OCI-LY3 (cell line): ENCODE measurements at regions not wholly inside any gene's neighbourhood (a gene's known extent, or its start where the extent isn't known, plus 50 kb on each side); places are given as distances from the start of the nearest gene placed in this dataset.
"Not testable (repeated sequence)": the region's sequence is repeated elsewhere in the genome, so short reads cannot be mapped to it uniquely, and the experiment has no call there.

Experiments
- H2AFZ ChIP-seq: fragments of 200-600, 300-600 bp; shearing (Covaris generic); 2 replicates; pipeline ENCODE4 v1.6.0; 2014; ENCODE audit warnings: antibody characterized with exemption, low read depth, low read length
- H3K27ac ChIP-seq: fragments of 200-600, 300-600 bp; sonication (generic); 2 replicates; pipeline ENCODE4 v1.5.1; 2014; ENCODE audit warnings: mild to moderate bottlenecking, low read length, moderate library complexity, mixed read lengths
- H3K27me3 ChIP-seq: fragments of 200-600, 300-600 bp; sonication (generic); 2 replicates; pipeline ENCODE4 v1.6.1; 2014; ENCODE audit warnings: low read depth, low read length, mixed read lengths
- H3K36me3 ChIP-seq: fragments of 200-600, 300-600 bp; sonication (generic); replicated peaks from 2 replicates; pipeline ENCODE3; 2014; ENCODE audit warnings: low read depth, low read length, mixed read lengths
- H3K4me1 ChIP-seq: fragments of 300-600, 200-600 bp; sonication (generic); 2 replicates; pipeline ENCODE4 v1.6.1; 2014; ENCODE audit warnings: low read length, mixed read lengths
- H3K4me2 ChIP-seq: fragments of 200-600, 300-600 bp; sonication (generic); 2 replicates; pipeline ENCODE4 v1.6.1; 2014; ENCODE audit warnings: low read length, mixed read lengths
- H3K4me3 ChIP-seq: fragments of 300-600, 200-600 bp; sonication (generic); 2 replicates; pipeline ENCODE4 v1.5.1; 2014; ENCODE audit warnings: antibody characterized with exemption, mild to moderate bottlenecking, low read length, moderate library complexity
- H3K79me2 ChIP-seq: fragments of 300-600, 200-600 bp; shearing (Covaris generic); 2 replicates; pipeline ENCODE4 v1.6.1; 2014; ENCODE audit warnings: mild to moderate bottlenecking, low read length, mixed read lengths
- H3K9ac ChIP-seq: fragments of 300-600, 200-600 bp; shearing (Covaris generic); 2 replicates; pipeline ENCODE4 v1.6.0; 2014; ENCODE audit warnings: mild to moderate bottlenecking, low read length, moderate library complexity
- H3K9me3 ChIP-seq: fragments of 200-600, 300-600 bp; shearing (Covaris generic); 2 replicates; pipeline ENCODE4 v1.6.1; 2014; ENCODE audit warnings: low read length, mixed read lengths; ENCODE audit not compliant: insufficient read depth
- H4K20me1 ChIP-seq: fragments of 200-600, 300-600 bp; sonication (generic); 2 replicates; pipeline ENCODE4 v1.6.1; 2016; ENCODE audit warnings: low read length, mixed read lengths; ENCODE audit not compliant: insufficient read depth
- CTCF ChIP-seq: fragments of 200-600, 300-600 bp; sonication (generic); IDR thresholded peaks from 2 replicates; pipeline ENCODE4 v1.5.1; 2014; ENCODE audit warnings: antibody characterized with exemption, low read length, low read depth
- EZH2phosphoT487 ChIP-seq: fragments of 200-600 bp; shearing (Covaris generic); IDR thresholded peaks from 2 replicates; pipeline ENCODE4 v1.6.1; 2018; ENCODE audit warnings: antibody characterized with exemption, mixed run types, low read depth

DNA sequence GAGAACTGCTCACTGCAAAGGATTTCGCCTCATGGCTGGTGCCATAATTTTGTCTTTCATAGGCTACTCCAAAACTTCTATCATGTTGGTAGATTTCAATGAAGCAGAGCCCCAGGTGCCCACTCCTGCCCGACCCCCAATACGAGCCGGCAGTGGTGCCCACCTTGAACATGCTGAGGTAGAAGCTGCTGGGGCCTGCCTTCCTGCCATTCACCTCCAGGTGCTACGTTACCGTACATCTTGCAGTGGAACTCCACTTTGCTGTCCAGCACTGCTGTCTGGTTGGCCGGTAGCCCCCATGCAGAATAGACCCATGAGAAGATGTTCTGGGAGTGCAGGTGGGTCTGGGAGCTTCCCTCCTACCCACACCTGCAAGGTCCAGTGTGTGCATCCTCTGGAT is 502.8 kb upstream of the TBL1XR1 start:
- no peak overlapping the region for H2AFZ ChIP-seq

GRCh38 chr3:177703788-177704187 is 506.5 kb upstream of the TBL1XR1 start:
- Histone ChIP-seq H3K9me3 (no peaks in the 10 kb centered on the region), H2AFZ (no peak overlapping the region), H3K27me3 (no peaks in the 10 kb centered on the region), H3K36me3 (no peaks in the 10 kb centered on the region), H3K4me3 (no peak overlapping the region), H3K4me2 (no peak overlapping the region), H3K79me2 (no peaks in the 10 kb centered on the region), H3K9ac (no peak overlapping the region), H3K4me1 (no peaks in the 10 kb centered on the region), H4K20me1 (no peaks in the 10 kb centered on the region), H3K27ac (no peak overlapping the region)
- no peak for TF ChIP-seq CTCF
- no peak for TF ChIP-seq EZH2phosphoT487

More for the DNA sequence above, 502.8 kb upstream of the TBL1XR1 start:
- H3K36me3 ChIP-seq = no peaks in the 10 kb centered on the region
- no peaks in the 10 kb centered on the region for H3K79me2 ChIP-seq
- H3K4me3 ChIP-seq = no peak overlapping the region
- H3K27ac ChIP-seq = no peak overlapping the region
- no peaks in the 10 kb centered on the region for H4K20me1 ChIP-seq
- H3K4me1 ChIP-seq = no peaks in the 10 kb centered on the region
- no peak for TF ChIP-seq CTCF
- no peak for TF ChIP-seq EZH2phosphoT487
- no peak overlapping the region for H3K4me2 ChIP-seq
- H3K27me3 ChIP-seq = no peaks in the 10 kb centered on the region
- H3K9ac ChIP-seq = no peak overlapping the region
- no peaks in the 10 kb centered on the region for H3K9me3 ChIP-seq

- H3K27me3 ChIP-seq = no peaks in the 10 kb centered on the region
- no peak overlapping the region for H2AFZ ChIP-seq
- no peak overlapping the region for H3K9ac ChIP-seq
- no peaks in the 10 kb centered on the region for H3K79me2 ChIP-seq
- H4K20me1 ChIP-seq = no peaks in the 10 kb centered on the region
- no peak overlapping the region for H3K27ac ChIP-seq
- TF ChIP-seq EZH2phosphoT487 = no peak
- no peak for TF ChIP-seq CTCF
- H3K36me3 ChIP-seq = no peaks in the 10 kb centered on the region
- H3K4me2 ChIP-seq = no peak overlapping the region
- no peaks in the 10 kb centered on the region for H3K4me1 ChIP-seq
- H3K9me3 ChIP-seq = no peaks in the 10 kb centered on the region
- no peak overlapping the region for H3K4me3 ChIP-seq
These were observed 508.9 kb upstream of the TBL1XR1 start for GRCh38 chr3:177705976-177706823.

- H3K27me3 ChIP-seq, H3K4me2 ChIP-seq, H3K4me1 ChIP-seq, H3K79me2 ChIP-seq, H2AFZ ChIP-seq, H4K20me1 ChIP-seq, H3K27ac ChIP-seq, H3K36me3 ChIP-seq, H3K9me3 ChIP-seq, H3K9ac ChIP-seq, H3K4me3 ChIP-seq: not testable (repeated sequence)
These were observed 512.2 kb upstream of the TBL1XR1 start for GRCh38 chr3:177709470-177709869.
